BE2C (cell line): ENCODE measurements at regions not wholly inside any gene's neighbourhood (a gene's known extent, or its start where the extent isn't known, plus 50 kb on each side); places are given as distances from the start of the nearest gene placed in this dataset.

Experiments
- DNase-seq: peaks from one replicate; pipeline ENCODE4 v3.0.0-alpha.2; 2020
- H3K27me3 ChIP-seq: fragments of 250-450 bp; sonication (Bioruptor Pico); 2 replicates; pipeline ENCODE4 v1.5.1; 2020; ENCODE audit warnings: mild to moderate bottlenecking
- H3K36me3 ChIP-seq: fragments of 250-450 bp; sonication (Bioruptor Pico); 2 replicates; pipeline ENCODE4 v1.5.1; 2020; ENCODE audit warnings: mild to moderate bottlenecking
- H3K4me1 ChIP-seq: fragments of 250-450 bp; sonication (Bioruptor Pico); 2 replicates; pipeline ENCODE4 v1.5.1; 2020
- H3K4me3 ChIP-seq: 2 replicates; pipeline ENCODE4 v1.5.1; 2011; ENCODE audit warnings: low read depth, low read length
- H3K9me3 ChIP-seq: fragments of 250-450 bp; sonication (Bioruptor Pico); 2 replicates; pipeline ENCODE4 v1.5.1; 2020
- TF ChIP-seq, protein P1 (sequence below): IDR thresholded peaks from 2 replicates; pipeline ENCODE4 v1.5.1; 2012; ENCODE audit warnings: mild to moderate bottlenecking, low read depth, low read length

- no peaks in the 10 kb centered on the region for H3K36me3 ChIP-seq
- H3K4me3 ChIP-seq = no peak overlapping the region
- TF ChIP-seq, protein P1, sequence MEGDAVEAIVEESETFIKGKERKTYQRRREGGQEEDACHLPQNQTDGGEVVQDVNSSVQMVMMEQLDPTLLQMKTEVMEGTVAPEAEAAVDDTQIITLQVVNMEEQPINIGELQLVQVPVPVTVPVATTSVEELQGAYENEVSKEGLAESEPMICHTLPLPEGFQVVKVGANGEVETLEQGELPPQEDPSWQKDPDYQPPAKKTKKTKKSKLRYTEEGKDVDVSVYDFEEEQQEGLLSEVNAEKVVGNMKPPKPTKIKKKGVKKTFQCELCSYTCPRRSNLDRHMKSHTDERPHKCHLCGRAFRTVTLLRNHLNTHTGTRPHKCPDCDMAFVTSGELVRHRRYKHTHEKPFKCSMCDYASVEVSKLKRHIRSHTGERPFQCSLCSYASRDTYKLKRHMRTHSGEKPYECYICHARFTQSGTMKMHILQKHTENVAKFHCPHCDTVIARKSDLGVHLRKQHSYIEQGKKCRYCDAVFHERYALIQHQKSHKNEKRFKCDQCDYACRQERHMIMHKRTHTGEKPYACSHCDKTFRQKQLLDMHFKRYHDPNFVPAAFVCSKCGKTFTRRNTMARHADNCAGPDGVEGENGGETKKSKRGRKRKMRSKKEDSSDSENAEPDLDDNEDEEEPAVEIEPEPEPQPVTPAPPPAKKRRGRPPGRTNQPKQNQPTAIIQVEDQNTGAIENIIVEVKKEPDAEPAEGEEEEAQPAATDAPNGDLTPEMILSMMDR = no peak
- no peaks in the 10 kb centered on the region for H3K27me3 ChIP-seq
- DNase-seq = no peak
- no peaks in the 10 kb centered on the region for H3K9me3 ChIP-seq
- H3K4me1 ChIP-seq = no peaks in the 10 kb centered on the region
Observed at GRCh38 chr16:66099306-66099705, 267.2 kb upstream of the CDH5 start.

GRCh38 chr16:66097751-66098150 lies 268.7 kb upstream of the CDH5 start:
- no peaks in the 10 kb centered on the region for H3K27me3 ChIP-seq
- H3K9me3 ChIP-seq = no peaks in the 10 kb centered on the region
- no peak for DNase-seq
- no peaks in the 10 kb centered on the region for H3K36me3 ChIP-seq
- TF ChIP-seq, protein P1 = no peak
- H3K4me1 ChIP-seq = no peaks in the 10 kb centered on the region
- H3K4me3 ChIP-seq = no peak overlapping the region

DNA sequence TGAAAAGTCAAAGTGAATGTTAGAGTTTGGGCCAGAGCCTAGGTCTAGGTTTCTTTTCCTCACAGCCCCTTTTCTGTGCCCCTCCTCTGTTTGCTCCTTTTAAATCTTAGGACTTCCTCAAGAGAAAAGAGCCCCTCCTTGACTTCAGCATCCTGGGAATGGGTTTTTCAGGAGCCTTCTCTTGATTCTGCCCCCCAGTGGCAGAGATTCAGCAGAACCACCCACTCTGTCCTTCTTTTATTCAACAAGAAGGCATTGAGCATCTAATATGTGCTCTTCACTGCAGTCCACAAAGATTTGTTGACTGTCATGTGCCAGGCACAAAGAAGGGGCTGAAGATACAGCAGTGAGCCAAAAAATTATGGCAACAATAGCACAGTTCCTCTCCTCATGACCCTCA lies 270.8 kb upstream of the CDH5 start:
- Histone ChIP-seq H3K27me3 (no peaks in the 10 kb centered on the region), H3K4me3 (no peak overlapping the region), H3K4me1 (no peaks in the 10 kb centered on the region), H3K9me3 (no peaks in the 10 kb centered on the region), H3K36me3 (no peaks in the 10 kb centered on the region)
- TF ChIP-seq, protein P1 = no peak
- no peak for DNase-seq

- H3K27me3 ChIP-seq = no peaks in the 10 kb centered on the region
- no peaks in the 10 kb centered on the region for H3K36me3 ChIP-seq
- no peaks in the 10 kb centered on the region for H3K9me3 ChIP-seq
- TF ChIP-seq, protein P1 = no peak
- no peak for DNase-seq
- no peaks in the 10 kb centered on the region for H3K4me1 ChIP-seq
- H3K4me3 ChIP-seq = no peak overlapping the region
Observed at GRCh38 chr16:66093191-66093590, 273.3 kb upstream of the CDH5 start.

- Histone ChIP-seq H3K9me3 (no peaks in the 10 kb centered on the region), H3K27me3 (no peaks in the 10 kb centered on the region), H3K4me1 (no peaks in the 10 kb centered on the region), H3K4me3 (no peak overlapping the region), H3K36me3 (no peaks in the 10 kb centered on the region)
- DNase-seq = no peak
- TF ChIP-seq, protein P1 = no peak
Observed at GRCh38 chr16:66091471-66091891, 275.0 kb upstream of the CDH5 start.

- TF ChIP-seq, protein P1 = no peak
- Histone ChIP-seq H3K9me3 (no peaks in the 10 kb centered on the region), H3K27me3 (no peaks in the 10 kb centered on the region), H3K4me1 (no peaks in the 10 kb centered on the region), H3K4me3 (no peak overlapping the region), H3K36me3 (no peaks in the 10 kb centered on the region)
- DNase-seq = no peak
Observed at GRCh38 chr16:66088681-66089080, 277.8 kb upstream of the CDH5 start.
